ENCODE measurements at regions not wholly inside any gene's neighbourhood (a gene's known extent, or its start where the extent isn't known, plus 50 kb on each side); places are given as distances from the start of the nearest gene placed in this dataset.

DNA sequence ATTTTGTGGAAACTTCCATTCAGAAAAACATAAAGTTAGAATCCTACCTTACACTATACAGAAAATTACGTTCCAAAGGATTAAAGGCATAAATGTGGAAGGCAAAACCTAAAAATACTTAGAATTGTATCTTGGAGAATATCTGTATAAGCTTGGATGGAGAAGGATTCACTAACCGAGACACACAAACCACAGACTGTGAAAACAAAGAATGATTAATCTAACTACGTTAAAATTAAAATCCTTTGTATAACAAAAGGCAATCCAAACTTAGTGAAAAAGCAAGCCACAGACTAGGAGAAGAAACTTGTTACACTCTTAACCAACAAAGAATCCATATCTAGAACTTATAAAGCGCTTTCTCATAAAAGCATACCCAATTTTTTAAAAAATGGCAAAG, 678.8 kb downstream of the INHBA start:
- DNase-seq, result no peak

DNA sequence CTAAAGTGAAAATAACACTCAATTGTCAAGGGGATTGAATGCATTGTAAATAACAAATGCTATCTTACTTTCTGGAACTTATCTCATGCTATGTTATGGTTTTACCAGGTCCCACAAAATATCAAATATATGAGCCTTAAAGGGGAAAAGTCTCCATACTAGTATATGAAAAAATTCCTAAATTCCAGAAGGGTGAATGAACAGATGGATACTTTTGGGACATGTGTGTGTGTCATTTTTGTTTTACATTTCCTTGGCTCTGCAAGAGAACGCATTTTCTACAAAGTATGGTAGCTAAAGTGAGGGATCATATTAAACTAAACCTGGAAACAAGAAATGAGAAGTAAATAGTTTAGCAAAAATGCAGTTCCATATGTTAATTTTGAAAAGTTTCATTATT, 682.8 kb downstream of the INHBA start:
- DNase-seq, result no peak

DNA sequence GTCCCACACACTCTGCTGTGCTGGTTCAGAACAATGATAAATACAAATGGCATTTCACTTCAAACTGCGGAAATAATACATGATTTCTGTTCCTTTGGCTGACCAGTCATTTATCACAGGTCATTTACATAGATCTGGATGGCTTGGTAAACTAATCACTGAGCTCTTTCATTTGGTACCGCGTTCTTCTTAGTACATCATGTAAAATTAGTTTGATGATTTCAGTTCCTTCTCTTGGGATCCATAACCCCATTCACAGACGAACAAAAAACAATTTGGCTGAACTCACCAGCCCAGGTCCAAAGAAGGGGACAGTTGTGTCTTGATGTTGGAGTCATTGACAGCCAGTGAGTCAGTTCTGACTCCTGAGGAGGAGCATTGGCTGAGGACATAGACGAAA, 689.8 kb downstream of the INHBA start:
- DNase-seq, result no peak

DNA sequence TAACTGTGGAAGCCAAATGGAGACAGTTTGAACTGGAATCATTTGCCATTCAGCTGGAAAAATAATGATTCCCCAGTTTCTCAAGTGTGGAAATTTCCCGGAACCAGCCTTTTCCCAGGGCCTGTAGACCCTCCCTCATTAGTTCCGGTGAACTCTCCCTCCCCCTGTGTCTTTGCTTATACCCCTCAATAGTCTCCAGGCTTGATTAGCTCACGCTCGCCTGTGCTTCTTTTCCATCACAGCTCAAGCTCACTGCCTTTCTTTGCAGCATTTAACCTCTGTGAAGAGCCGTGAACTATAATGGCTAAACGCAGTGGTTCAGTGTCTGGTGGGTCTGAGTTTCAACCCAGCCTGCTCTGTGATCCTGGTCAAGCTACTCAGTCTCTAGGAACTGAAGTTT, 690.8 kb downstream of the INHBA start:
- DNase-seq, result no peak

DNA sequence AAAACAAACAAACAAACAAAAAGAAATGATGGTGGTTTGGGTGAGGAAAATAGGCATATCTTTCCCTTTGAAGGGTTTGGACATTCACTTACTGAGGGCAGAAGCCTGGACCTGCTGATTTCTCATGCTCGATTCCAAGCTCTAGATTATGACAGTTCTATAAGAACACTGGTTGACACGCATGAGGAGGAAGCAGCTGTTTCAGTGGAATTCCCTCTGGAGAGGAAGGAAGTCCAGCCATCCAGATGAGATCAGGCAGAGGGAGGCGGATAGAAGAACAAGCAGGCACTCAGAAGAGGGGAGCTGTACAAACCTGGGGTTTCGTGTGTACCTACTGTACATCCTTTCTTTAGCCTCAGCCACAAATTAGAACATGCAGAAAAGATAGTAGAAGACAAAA, 691.9 kb downstream of the INHBA start:
- no peak for DNase-seq

DNA sequence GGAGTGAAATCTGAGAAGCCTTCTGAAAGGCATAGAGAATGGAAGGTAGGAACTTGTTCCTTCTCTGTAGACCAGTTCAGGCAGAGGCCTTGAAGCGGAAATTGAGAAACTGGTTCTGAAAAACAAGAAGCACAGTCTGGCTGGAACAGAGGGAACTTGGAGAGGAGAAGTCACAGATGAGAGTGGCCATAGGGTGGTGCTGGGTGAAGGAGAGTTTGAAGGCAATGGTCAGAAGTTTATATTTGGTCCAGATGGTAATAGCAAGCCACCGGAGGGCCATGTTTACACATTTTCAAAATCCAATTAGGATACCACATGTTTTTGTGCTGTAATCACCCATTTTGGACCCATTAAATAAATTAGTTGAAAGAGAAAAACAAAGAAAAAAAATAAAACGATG, 692.5 kb downstream of the INHBA start:
- no peak for DNase-seq

DNA sequence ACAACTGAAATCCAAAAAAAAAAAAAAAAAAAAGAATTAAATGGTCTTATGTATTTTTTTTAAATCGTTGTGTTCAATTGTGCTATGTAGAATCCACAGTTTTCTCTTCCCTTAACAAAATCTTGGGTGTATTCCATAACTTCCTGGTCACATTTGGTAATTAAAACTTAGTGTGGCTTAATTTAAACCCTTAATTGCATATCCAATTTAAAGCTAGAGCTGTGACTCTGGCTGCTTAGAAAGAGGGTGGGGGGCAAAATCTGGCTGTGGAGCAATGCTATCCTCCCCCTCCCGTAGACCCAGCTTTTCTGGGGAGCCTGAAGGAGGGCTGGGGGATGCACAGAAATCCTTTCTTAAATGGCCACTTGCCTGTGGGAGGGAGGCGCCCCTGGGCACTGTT, 695.1 kb downstream of the INHBA start:
- DNase-seq, result no peak

DNA sequence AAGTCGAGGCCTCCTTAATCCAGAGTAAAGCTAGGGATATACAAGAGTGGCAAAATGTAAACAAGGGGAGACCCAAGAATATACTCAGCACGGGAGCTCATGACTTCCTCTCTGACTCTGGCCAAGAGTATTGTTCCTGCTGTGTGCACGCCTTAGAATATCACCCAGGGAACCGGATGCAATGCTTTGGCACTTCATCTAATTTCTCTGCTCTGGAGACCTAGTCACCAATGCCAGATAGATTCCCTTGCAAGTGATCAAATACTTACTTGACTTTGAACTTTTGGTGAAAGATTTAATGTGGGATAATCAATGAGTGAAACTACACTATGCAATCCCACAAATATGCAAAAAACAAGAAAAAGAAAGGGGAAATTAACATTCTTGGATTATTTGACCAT, 695.5 kb downstream of the INHBA start:
- no peak for DNase-seq

DNA sequence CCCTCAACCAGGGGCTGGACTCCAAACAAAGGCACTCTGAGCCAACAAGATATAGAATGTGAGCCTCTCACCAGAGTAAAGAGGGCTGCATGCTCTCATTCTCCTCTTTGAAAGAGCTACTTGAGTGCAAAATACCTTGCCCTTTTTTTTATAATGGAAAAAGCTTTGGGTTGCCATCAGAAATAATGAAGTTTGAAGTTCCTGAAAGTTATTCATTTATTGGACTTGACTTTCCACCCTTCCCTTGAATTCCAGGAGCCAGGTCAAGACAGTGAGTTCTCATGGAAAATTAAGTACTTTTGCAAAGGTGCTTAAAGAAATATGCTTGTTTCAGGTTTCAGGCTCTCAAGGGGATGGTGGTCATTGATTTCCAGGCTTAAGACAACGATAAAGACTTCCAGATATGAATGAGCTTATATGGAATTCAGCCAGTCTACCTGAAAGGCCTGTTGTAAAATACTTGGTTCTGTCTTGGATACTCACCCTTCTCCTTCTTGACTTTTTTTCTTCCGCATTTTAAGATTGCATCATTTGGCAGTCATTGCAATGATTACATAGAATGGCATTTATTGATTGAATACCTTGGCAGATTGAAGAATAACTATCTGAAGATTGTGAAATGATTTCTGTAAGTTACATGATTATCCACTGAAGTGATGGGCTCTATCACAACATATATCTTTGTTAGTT, 696.4 kb downstream of the INHBA start:
- DNase-seq, result no peak

DNA sequence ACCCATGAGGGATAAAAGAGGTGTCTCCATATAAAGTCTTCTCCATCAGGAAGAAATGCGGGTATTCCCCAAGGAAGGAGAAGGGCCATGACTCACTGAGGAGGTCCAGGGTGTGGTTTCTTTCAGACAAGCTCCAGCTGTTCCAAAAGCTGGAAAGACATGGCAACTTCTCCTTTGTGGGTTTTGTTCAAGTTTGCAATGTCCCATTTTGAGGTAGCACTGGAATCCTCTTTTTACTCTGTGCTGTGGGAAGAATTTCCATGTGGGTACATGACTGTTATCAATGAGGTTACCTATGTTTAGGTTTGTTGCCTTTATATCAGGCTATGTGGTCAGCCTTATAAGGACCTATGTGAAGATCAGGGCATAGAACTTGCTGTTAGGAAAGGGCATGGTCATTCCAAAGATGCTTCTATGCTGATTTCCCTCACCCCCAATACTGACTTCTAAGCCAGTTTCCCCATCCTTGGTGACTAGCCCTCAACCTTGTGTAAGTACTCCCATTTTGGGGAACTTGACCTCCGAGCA, 697.5 kb downstream of the INHBA start:
- DNase-seq, result no peak

DNA sequence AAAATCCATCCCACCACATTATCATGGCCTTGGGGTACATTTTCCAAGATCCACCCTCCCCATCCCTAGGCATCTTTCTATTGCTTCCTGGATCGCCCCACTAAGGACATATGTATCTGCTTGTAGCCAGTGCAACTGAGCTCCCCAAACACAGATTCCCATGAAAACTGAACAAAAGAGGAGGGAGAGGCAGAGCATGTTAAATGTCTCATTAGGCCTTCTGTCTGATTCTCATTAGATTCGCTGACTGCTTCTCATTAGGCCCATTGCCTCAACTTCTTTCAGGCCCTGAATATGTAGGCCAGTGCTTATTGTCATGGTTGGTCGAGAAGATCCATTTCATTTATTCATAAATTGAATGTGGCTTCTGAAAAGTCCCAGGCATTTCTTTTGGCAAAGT, 698.9 kb downstream of the INHBA start:
- DNase-seq, result no peak

DNA sequence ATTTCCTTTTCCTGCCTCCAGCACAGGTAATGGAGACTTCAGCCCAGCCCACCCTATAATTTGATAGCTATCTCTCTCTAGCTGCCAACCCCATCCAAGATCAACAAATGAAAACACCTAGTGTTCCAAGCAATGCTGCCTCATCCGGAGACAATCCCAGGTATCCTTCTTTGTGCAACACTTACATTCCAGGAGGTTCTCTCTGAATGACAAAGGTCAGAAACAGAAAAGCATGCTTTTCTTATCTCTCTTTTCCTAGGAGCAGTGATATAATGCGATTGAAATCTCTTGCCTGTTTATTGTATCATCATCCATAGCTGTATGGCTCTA, 699.3 kb downstream of the INHBA start:
- DNase-seq, result no peak

DNA sequence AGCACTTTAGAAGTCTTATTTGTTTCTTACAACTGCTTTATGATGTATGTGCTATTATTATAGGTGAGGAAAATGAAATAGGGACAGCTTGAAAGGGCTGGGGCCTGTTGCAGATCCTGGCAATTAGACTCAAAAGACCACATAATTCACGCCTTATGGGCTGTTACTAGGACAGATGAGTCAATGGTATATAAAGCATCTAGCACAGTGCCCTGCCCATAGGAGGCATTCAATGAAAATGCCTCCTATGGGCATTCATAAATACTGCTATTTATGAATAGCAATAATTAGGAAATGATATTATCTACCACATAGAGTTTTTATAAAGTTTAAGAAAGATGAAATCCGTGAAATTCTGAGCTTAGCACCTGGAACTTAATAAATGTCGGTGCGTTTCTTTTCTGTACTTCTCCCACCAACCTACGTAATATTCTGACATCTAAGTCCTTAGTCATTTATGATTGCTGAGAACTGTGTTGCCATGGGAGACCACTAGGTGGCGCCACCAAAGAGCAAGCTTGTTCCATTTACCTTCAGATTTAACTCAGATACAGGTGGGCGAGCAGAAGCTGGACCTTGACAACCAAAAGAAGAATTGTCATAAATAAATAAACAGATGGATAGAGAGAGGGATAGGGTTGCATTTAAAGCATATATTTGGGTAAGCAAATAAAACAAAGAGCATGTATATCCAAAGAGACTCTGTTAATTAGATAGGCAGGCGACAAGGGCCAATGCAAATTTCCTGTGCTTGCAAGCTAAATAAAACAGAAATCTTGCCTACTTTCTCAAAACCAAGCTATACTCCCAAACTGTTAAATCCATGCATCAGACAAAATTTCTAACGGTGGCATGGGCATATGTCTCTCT, 699.9 kb downstream of the INHBA start:
- no peak for DNase-seq

DNA sequence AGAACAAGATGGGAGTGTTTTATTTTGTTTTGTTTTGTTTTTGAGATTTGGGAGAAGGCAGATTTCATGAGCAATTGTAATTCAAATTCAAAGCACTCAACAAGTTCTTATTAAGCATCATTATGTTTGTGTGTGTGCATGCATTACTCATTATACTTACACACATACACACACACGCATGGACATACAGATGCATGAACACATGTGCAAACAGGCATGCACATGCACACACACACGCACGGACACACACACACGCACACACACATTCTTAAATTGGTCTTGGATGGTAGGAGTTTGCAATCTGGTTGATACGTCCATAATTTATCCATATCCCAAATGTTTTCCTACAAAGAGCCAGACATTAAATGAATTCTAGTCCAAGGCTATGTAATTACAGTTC, 702.8 kb downstream of the INHBA start:
- DNase-seq, result no peak

DNA sequence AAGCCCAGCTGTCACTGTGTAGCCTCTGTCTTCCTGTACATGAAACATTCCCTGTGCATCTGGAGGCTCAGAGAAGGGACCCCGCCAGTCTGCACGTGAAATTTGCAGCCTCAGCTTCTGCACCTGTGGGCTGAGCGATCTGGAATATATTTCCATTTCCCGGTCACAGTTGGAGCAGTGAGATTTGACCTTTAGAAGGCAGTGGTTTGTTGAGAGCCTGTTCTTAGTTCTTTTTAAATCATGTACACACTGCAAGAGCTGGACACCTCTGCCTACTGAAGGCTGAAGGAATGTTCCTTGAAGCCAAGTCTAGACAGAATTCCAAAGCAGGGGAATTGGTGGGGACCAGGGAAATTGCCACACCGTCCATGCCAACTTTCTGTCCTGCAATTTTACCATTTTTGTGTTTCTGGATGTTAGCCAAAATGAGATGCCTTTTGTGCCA, 706.6 kb downstream of the INHBA start:
- DNase-seq, result no peak

DNA sequence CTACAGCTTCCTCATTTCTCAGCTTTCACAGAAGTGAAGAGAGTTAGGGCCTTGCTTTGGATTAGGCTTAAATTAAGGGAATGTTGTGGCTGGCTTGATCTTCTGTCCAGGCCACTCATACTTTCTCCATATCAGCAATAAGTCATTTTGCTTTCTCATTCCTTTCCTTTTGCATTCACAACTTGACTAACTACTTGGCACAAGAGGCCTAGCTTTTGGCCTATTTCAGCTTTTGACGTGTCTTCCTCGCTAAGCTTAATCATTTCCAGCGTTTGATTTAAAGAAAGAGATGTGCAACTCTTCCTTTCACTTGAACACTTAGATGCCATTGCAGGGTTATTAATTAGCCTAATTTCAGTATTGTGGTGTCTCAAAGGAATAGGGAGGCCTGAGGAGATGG, 712.0 kb downstream of the INHBA start:
- no peak for DNase-seq

DNA sequence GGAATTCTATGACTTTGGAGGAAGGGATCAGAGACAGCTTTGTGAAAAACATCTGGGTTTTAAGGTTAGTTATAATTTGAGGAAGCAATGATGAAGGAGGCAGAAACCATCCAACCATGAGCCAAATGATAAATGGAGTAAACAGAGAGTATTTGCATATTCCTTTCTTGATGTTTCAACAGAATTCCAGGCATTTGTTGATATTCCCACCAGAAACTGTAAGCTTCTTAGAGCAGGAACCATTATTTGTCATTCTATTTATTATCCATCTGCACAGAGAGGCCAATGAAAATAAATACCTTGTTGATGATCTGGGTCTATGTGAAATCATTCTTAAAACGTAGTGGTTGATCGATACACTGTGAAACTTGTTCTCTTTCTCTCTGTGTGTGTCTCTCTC, 715.3 kb downstream of the INHBA start:
- DNase-seq, result no peak

DNA sequence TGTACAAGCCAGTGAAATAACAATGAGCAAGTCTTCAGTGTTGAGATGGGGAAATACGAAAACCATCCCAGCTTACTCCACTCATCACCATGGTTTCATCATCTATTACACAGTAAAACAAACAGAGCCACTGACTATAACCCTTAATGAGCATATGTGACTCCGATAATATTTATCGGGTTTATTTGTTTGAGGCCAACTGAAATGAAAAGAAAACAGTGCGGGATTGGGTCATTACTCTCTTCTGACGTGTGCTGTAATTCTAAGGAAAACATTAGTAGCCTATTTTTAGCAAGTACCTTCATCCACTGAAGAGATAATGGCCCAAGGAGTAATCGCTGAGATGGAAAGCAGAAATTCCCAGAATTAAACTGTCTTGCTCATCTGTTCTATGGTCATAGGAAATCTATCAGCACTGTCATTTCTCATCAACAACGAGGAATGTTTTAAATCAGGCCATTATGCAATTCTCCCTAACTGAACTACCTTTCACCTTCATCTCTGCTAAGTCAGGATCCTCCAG, 716.5 kb downstream of the INHBA start:
- no peak for DNase-seq

DNA sequence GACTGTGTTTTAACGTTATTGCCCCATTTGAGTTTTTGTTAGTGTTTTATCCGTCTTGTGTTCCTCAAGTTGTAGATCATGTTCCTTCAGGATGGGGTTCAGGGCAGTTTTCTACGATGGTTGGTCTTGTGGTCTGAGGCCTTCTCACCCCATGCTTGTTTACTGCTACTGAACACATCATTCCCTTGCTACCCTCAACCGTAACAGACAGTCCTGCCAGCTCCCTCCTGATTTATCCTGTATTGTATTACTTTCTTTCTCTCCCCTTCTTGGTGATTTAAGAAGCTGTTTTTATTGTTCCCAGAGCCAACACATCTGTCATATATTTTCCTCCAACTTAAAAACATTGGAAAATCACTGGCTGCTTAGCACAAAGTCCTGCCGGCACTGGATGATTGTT, 719.8 kb downstream of the INHBA start:
- DNase-seq, result no peak

DNA sequence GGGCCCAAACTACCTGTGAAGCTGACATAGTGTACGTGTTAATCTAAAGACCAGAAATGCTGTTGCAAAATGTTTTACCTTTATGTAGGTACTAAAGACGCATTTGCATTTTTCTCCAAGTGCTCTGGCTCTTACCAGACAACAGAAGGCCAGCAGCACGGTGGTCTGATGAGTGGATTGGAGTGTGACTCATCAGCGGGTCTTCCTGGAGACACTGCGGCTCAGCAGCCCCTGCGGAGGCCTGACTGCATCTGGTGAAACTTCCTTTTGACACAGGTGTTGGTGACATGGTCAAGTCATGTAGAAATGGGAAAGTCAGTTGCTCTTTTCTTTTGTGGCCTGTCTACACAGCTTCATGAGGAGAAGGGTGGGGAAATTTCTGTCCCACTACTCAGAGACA, 723.6 kb downstream of the INHBA start:
- no peak for DNase-seq

DNA sequence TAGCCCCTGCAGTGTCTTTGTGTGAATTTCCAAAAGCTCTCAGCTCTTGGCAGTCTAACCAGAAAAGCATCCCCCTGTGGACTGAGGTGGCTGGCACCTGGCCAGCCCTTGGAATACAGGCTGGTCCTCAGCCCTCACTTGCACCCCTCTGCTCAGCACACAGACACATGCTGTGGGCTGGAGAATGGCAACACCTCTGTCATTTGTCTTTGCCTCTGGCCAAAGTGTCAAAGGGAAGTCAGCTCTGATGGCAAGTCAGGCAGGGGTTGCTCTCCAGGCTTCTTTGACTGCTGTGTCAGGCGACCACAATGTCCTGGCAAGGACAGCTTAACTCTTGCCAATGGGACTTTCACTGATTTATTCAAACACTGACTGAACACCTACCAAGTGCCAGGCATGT, 724.8 kb downstream of the INHBA start:
- DNase-seq, result no peak

DNA sequence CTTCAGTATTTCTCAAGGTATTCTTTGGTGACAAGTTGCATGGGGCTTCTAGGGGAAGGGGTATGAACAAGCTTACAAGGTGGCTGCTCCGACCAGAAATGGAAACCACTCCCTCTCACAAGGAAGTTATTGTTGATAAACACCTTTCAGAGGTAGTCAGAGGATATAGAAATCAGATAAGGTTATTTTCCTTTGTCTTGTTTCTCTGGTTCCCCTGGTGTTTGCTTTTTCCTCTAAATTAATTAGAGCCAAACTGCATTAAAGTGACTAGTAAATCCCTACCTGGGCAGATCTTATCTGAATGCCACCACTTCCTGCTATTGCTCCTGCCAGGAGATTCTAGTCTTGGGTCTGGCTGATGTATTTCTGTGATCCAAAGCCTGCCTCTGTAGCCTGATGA, 725.4 kb downstream of the INHBA start:
- no peak for DNase-seq

DNA sequence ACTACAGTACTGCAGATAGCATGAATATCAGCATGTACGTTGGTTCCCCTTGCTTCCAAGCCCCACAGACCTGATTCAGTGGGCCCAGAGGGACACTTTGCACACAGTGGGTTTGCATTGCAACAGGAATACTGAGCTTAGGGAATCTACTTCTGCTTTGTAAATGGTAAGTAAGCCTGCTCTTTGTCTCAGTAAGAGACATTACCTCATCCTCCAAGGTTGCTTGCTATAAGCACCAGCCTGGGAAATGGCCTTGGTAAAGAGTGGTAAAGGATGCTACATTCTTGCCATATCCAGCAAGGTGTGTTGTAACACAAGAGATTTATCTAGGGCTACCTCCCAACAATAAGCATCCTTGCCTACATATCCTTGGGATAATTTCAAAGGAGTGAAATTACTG, 730.5 kb downstream of the INHBA start:
- no peak for DNase-seq

DNA sequence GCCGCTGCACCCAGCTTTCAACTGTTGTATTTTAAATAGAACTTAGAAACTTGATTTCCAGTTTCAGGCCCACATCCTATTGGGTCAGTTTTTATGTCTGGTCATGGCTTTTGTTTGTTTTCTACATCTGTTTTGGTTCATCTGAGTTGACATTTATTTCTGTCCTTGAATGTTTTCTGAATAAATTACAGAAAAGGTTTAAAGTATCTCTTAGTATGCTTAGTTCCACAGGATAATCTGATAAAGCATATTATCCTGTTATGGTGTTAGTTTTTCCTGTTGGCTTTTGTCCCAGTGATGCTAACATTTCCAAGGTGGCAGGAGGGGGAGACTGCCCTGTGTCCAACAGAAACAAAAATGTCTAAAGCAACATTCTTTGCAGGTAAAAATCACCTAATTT, 733.2 kb downstream of the INHBA start:
- DNase-seq, result no peak

All from CD4-positive, alpha-beta T cell treated with Interleukin-21 for 1 hour (primary cell).